Mesothelial cell of epicardium (in vitro differentiated cells): ENCODE measurements at regions not wholly inside any gene's neighbourhood (a gene's known extent, or its start where the extent isn't known, plus 50 kb on each side); places are given as distances from the start of the nearest gene placed in this dataset.
"Not testable (repeated sequence)": the region's sequence is repeated elsewhere in the genome, so short reads cannot be mapped to it uniquely, and the experiment has no call there.

Source experiments
- DNase-seq, 2 experiments: peaks; one replicate each; pipeline ENCODE4 v3.0.0; 2021; ENCODE audit warnings: low spot score in 2 of 2; ENCODE audit not compliant: unreplicated experiment in 2 of 2
- H3K27ac Mint-ChIP-seq: 2 replicates; pipeline ENCODE4 v1.8.0; 2021; ENCODE audit warnings: mixed read lengths
- H3K27me3 Mint-ChIP-seq: 2 replicates; pipeline ENCODE4 v1.8.0; 2021; ENCODE audit warnings: low read depth, mixed read lengths
- H3K36me3 Mint-ChIP-seq: 2 replicates; pipeline ENCODE4 v1.8.0; 2021; ENCODE audit warnings: mixed read lengths
- H3K4me1 Mint-ChIP-seq: 2 replicates; pipeline ENCODE4 v1.8.0; 2021; ENCODE audit warnings: mixed read lengths
- H3K4me3 Mint-ChIP-seq: 2 replicates; pipeline ENCODE4 v1.8.0; 2021; ENCODE audit warnings: mild to moderate bottlenecking, moderate library complexity, mixed read lengths
- H3K9me3 Mint-ChIP-seq: 2 replicates; pipeline ENCODE4 v1.8.0; 2021; ENCODE audit warnings: mixed read lengths
- TF ChIP-seq, protein P1 (sequence below): fragments of 200-600 bp; sonication (generic); IDR thresholded peaks from one replicate; pipeline ENCODE4 v1.5.0; 2021; ENCODE audit warnings: antibody characterized with exemption; ENCODE audit not compliant: unreplicated experiment

DNA sequence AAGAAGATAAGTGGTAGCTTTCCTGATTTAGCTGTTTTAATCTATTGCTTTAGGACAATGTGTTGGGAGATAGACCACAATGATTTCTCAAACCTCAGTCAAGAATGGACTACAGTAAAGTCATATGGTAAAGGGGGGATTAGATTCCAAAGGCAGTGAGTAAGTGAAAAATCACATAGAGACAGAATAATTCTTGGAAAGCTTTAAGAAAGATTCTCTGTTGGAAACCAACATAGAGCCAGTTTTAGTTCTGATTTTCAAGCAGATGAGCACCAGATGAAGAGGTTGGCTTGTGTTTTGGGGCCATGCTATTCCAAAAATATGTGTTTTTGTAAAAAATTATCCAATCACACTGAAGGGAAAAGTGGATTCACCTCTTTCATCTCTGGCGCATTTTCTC is 256.8 kb upstream of the RPS23 start:
- Mint-ChIP-seq H3K9me3 (peaks cover 21% of the 10 kb centered on the region), H3K4me1 (peaks cover 16% of the 10 kb centered on the region), H3K27me3 (no peaks in the 10 kb centered on the region), H3K36me3 (peaks cover 8% of the 10 kb centered on the region), H3K27ac (no peak overlapping the region), H3K4me3 (no peak overlapping the region)
- no peak for DNase-seq
- TF ChIP-seq, protein P1, sequence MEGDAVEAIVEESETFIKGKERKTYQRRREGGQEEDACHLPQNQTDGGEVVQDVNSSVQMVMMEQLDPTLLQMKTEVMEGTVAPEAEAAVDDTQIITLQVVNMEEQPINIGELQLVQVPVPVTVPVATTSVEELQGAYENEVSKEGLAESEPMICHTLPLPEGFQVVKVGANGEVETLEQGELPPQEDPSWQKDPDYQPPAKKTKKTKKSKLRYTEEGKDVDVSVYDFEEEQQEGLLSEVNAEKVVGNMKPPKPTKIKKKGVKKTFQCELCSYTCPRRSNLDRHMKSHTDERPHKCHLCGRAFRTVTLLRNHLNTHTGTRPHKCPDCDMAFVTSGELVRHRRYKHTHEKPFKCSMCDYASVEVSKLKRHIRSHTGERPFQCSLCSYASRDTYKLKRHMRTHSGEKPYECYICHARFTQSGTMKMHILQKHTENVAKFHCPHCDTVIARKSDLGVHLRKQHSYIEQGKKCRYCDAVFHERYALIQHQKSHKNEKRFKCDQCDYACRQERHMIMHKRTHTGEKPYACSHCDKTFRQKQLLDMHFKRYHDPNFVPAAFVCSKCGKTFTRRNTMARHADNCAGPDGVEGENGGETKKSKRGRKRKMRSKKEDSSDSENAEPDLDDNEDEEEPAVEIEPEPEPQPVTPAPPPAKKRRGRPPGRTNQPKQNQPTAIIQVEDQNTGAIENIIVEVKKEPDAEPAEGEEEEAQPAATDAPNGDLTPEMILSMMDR = no peak

DNA sequence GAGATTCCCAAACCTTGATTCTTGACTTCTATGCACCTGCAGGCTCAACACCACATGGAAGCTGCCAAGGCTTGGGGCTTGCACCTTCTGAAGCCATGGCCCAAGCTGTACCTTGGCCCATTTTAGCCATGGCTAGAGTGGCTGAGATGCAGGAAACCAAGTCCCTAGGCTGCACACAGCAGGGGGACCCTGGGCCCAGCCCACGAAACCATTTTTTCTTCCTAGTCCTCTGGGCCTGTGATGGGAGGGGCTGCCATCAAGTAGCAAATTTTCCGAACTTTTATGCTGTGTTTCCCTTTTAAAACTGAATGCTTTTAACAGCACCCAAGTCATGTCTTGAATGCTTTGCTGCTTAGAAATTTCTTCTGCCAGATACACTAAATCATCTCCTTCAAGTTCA is 253.9 kb upstream of the RPS23 start:
- not testable (repeated sequence) for H3K27ac Mint-ChIP-seq, H3K4me1 Mint-ChIP-seq, H3K36me3 Mint-ChIP-seq, DNase-seq, H3K4me3 Mint-ChIP-seq, H3K27me3 Mint-ChIP-seq
- H3K9me3 Mint-ChIP-seq = peaks cover 27% of the 10 kb centered on the region

DNA sequence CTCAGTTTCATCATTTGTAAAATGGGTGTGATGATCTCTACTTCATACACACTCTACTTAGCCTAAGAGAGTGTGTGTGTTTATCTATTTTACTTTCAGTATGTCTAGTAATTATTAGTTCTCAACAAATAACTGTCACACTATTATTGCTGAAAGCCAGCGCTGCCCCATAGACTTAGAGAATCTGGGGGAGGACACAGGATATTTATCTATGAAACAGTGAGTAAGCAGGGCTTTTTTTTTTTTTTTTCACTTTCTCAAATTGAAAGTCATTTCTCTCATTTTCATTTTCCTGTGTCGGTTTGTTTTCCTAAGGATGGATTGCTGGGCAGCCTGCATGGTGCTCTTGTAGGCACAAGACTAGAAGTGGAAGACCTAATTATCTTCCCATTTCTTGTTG is 248.4 kb upstream of the RPS23 start:
- TF ChIP-seq, protein P1 = no peak
- DNase-seq = no peak

DNA sequence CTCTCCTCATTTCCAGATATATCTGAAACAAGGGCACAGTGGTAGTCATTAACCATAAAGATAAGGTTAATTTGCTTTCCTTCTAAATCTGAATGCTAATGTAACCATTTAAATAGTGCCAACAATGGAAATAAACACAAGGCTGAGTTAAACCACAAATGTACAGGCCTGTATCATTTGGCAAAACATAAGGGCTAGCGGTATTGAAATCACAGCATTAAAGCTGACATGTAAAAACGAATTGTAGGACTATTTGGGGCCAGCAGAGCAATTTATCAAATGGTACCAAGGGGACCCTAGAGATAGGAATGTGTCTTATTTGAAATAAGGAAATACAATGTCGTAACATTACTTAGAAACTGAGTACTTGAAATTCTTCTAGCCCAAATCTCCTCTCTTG is 247.5 kb upstream of the RPS23 start:
- no peaks in the 10 kb centered on the region for H3K27me3 Mint-ChIP-seq
- TF ChIP-seq, protein P1 = no peak
- no peak overlapping the region for H3K4me3 Mint-ChIP-seq
- no peaks in the 10 kb centered on the region for H3K4me1 Mint-ChIP-seq
- peaks cover 9% of the 10 kb centered on the region for H3K9me3 Mint-ChIP-seq
- H3K36me3 Mint-ChIP-seq = no peaks in the 10 kb centered on the region
- no peak for DNase-seq
- H3K27ac Mint-ChIP-seq = no peak overlapping the region

More for the DNA sequence above, 248.4 kb upstream of the RPS23 start:
- Mint-ChIP-seq H3K36me3 (peaks cover 3% of the 10 kb centered on the region), H3K27me3 (no peaks in the 10 kb centered on the region), H3K4me3 (no peak overlapping the region), H3K4me1 (no peaks in the 10 kb centered on the region), H3K27ac (no peak overlapping the region), H3K9me3 (peaks cover 17% of the 10 kb centered on the region)

DNA sequence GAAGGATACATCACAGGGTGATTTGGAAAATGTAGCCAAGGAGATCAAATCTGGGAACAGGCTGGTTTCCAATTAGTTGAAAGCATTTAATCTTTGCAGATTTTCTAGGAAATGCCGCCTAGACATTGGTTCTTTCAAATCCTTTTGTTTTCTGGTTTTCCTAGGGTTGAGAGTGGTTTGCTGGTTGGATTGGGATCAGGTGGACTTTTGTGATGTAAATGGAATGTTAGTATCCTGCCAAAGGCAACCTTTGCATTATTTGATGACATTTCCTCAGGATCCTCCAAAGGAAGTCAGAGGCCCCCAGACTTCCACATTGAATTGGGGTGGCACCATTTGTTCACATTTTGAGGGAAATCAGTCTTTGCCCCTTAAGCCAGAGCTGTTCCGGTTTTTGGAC is 245.5 kb upstream of the RPS23 start:
- no peaks in the 10 kb centered on the region for H3K36me3 Mint-ChIP-seq
- peaks cover 7% of the 10 kb centered on the region for H3K9me3 Mint-ChIP-seq
- TF ChIP-seq, protein P1 = no peak
- DNase-seq = no peak
- H3K4me3 Mint-ChIP-seq = no peak overlapping the region
- H3K4me1 Mint-ChIP-seq = no peaks in the 10 kb centered on the region
- H3K27ac Mint-ChIP-seq = no peak overlapping the region
- H3K27me3 Mint-ChIP-seq = no peaks in the 10 kb centered on the region

DNA sequence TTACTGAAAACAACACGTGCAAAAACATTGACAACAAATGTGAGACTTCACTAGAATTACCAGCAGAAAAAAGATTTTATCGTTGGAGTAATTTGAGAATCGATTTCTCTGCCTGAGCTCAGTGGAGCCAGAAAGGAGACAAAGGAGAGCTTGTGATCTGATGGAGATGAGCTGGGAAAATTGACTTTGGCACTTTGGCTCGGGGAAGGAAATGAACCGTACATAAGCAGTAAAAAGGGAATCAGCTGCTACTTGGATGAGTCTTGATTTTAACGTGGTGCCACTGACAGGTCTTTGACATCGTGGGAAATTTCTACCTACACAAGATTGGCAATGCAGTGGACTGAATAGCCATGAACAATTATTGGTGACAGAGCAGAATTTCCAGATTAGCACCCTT is 244.7 kb upstream of the RPS23 start:
- Mint-ChIP-seq H3K27me3 (no peaks in the 10 kb centered on the region), H3K4me3 (no peak overlapping the region), H3K36me3 (no peaks in the 10 kb centered on the region), H3K4me1 (no peaks in the 10 kb centered on the region), H3K27ac (no peak overlapping the region), H3K9me3 (peaks cover 4% of the 10 kb centered on the region)
- TF ChIP-seq, protein P1 = no peak
- no peak for DNase-seq
